C4-2B (cell line): ENCODE measurements at regions not wholly inside any gene's neighbourhood (a gene's known extent, or its start where the extent isn't known, plus 50 kb on each side); places are given as distances from the start of the nearest gene placed in this dataset.

Experiments used
- H3K27ac ChIP-seq: fragments of 450-650 bp; 2 replicates; pipeline ENCODE4 v1.5.1; 2017
- CTCF ChIP-seq: fragments of 450-650 bp; conservative IDR thresholded peaks from 2 replicates; pipeline ENCODE4 v1.5.1; 2017; ENCODE audit warnings: mild to moderate bottlenecking
- ZFX ChIP-seq: fragments of 450-650 bp; IDR thresholded peaks from 2 replicates; pipeline ENCODE4 v1.6.1; 2017

DNA sequence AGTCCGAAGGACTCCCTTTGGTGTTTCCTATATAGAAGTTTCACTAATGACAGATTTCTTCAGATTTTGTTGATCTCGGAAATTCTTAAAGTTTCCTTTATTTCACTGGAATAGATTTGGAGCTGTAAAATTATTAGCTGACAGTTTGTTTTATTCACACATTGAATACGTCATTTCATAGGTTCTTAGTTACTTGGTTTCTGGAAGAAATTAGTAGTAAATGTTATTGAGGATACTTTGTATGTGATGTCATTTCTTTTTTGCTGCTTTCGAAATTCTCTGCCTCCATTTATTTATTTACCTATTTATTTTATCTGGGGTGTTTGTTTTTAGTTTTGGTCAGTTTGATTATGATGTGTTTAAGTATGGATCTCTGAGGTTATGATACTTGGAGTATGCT is 1205.9 kb upstream of the GYPC start:
- TF ChIP-seq ZFX: no peak
- TF ChIP-seq CTCF: no peak
- H3K27ac ChIP-seq: no peak overlapping the region

- TF ChIP-seq CTCF: no peak
- TF ChIP-seq ZFX: no peak
- no peak overlapping the region for H3K27ac ChIP-seq
Measured at GRCh38 chr2:125455110-125455509, 1200.8 kb upstream of the GYPC start.

DNA sequence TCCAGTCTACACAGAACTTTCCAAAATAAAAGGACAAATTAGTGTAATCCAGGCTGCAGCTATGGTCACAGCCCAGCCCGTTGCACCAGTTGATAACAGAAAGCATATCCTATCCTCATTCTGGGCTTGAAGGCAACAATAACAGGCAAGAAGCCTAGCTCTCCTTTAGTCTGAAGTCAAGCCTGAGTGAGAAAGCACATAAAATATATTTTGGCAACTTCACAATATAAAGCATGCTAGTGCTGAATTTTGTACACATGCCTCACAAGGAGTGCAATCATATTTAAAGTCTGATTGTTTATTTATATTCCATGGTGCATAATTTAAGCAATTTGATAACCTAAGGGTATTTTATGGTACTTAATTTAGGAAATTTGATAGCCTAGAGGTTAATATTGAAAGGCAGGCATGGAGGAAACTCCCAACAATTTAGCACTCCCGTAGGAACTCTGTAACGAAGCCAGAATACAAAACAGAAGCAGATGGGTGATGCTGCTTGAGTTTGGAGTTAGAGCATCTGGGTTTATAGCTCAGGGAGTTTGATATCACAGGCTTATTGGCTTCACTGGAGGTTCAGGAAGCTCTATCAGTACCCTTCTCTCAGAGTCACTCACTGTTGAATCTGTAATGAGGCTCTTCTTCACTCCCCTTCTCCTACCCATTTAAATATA is 1199.1 kb upstream of the GYPC start:
- no peak for TF ChIP-seq ZFX
- TF ChIP-seq CTCF: no peak
- no peak overlapping the region for H3K27ac ChIP-seq

- peak; percentile 39 for TF ChIP-seq CTCF
- TF ChIP-seq ZFX: no peak
Measured at GRCh38 chr2:125471963-125472362, 1184.0 kb upstream of the GYPC start.

DNA sequence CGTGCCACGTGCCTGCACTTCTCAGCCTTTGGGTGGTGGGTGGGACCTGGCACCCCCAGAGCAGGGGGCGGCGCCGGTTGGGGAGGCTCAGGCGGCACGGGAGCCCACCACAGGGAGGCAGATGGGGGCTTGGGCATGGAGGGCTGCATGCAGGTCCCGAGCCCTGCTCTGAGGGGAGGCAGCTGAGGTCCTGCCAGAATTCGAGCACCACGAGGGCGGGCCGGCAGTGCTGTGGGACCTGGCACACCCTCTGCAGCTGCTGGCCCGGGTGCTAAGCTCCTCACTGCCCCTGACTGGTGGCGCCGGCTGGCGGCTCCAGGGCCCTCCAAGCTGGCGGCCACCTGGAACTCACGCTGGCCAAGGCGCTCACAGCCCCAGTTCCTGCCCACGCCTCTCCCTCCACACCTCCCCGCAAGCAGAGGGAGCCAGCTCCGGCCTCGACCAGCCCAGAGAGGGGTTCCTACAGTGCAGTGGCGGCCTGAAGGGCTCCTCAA is 1176.8 kb upstream of the GYPC start:
- TF ChIP-seq CTCF: no peak
- TF ChIP-seq ZFX: no peak
- no peak overlapping the region for H3K27ac ChIP-seq

More at GRCh38 chr2:125471963-125472362, 1184.0 kb upstream of the GYPC start:
- no peak overlapping the region for H3K27ac ChIP-seq

DNA sequence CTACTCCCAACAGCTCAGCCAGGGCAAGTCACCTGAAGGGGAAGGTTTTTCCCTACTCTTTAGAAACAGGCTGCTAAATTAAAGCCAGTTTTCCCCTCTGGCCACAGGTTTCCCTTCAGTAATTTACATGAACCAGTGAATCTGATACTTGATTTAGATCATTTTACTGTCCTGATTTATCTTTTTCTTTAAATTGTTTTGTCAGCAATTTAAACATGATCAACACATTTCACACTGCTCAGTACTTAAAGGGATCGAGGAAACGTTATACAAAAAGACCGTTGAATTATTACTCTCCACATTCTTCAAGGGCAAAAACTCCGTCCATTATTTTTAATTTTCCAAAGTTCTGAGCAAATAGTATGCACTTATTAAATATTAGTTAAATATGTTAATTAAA is 1165.7 kb upstream of the GYPC start:
- no peak overlapping the region for H3K27ac ChIP-seq
- TF ChIP-seq CTCF (no peak), ZFX (no peak)

DNA sequence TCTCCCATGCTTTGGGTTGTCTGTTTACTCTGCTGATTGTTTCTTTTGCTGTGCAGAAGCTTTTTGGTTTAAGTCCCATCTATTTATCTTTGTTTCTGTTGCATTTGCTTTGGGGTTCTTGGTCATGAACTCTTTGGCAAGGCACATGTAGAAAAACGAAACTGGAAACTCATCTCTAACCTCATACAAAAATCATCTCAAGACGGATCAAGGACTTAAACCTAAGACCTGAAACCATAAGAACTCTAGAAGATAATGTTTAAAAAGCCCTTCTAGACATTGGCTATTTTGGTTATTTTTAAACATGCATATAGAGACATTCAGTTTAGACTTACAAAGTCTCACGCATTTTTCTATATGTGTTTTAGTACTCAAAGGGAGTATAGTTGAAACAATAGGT is 1164.3 kb upstream of the GYPC start:
- H3K27ac ChIP-seq: no peak overlapping the region
- TF ChIP-seq ZFX (no peak), CTCF (no peak)
